ENCODE measurements at regions not wholly inside any gene's neighbourhood (a gene's known extent, or its start where the extent isn't known, plus 50 kb on each side); places are given as distances from the start of the nearest gene placed in this dataset.

- Histone ChIP-seq H3K9me3 (ENCODE audit: low read depth, low read length) (no peaks in the 10 kb centered on the region), H3K4me2 (ENCODE audit: insufficient read depth, low read length) (no peak overlapping the region), H3K36me3 (ENCODE audit: insufficient read depth, low read length) (no peaks in the 10 kb centered on the region), H3K4me3 (ENCODE audit: insufficient read depth, low read length) (no peak overlapping the region), H2AFZ (ENCODE audit: low read length) (no peak overlapping the region), H3K27ac (ENCODE audit: low read depth, low read length) (no peak overlapping the region), H3K79me2 (ENCODE audit: insufficient read depth, low read length) (no peaks in the 10 kb centered on the region), H3K4me1 (ENCODE audit: insufficient read depth, low read length) (no peaks in the 10 kb centered on the region), H3K27me3 (ENCODE audit: insufficient read depth, low read length) (no peaks in the 10 kb centered on the region), H4K20me1 (ENCODE audit: insufficient read depth, low read length) (no peaks in the 10 kb centered on the region)
- no peak for TF ChIP-seq CTCF (IDR thresholded peaks at IDR 0.05; ENCODE audit: extremely low read depth, low read depth, low read length)
- no peak for DNase-seq (ENCODE audit: insufficient read length, low spot score, missing footprints)
Measured at GRCh38 chr7:67447297-67447696, 450.7 kb downstream of the TYW1 start.

- Histone ChIP-seq H3K79me2 (ENCODE audit: insufficient read depth, low read length) (no peaks in the 10 kb centered on the region), H3K27me3 (ENCODE audit: insufficient read depth, low read length) (no peaks in the 10 kb centered on the region), H3K4me1 (ENCODE audit: insufficient read depth, low read length) (no peaks in the 10 kb centered on the region), H4K20me1 (ENCODE audit: insufficient read depth, low read length) (no peaks in the 10 kb centered on the region), H3K9me3 (ENCODE audit: low read depth, low read length) (no peaks in the 10 kb centered on the region), H3K27ac (ENCODE audit: low read depth, low read length) (no peak overlapping the region), H3K4me2 (ENCODE audit: insufficient read depth, low read length) (no peak overlapping the region), H3K4me3 (ENCODE audit: insufficient read depth, low read length) (no peak overlapping the region), H3K36me3 (ENCODE audit: insufficient read depth, low read length) (no peaks in the 10 kb centered on the region), H2AFZ (ENCODE audit: low read length) (no peak overlapping the region)
- TF ChIP-seq CTCF (IDR thresholded peaks at IDR 0.05; ENCODE audit: extremely low read depth, low read depth, low read length) = no peak
- DNase-seq (ENCODE audit: insufficient read length, low spot score, missing footprints) = no peak
Measured at GRCh38 chr7:67448271-67448670, 451.6 kb downstream of the TYW1 start.

GRCh38 chr7:67450171-67450570, 453.5 kb downstream of the TYW1 start:
- Histone ChIP-seq H3K79me2 (ENCODE audit: insufficient read depth, low read length) (no peaks in the 10 kb centered on the region), H2AFZ (ENCODE audit: low read length) (no peak overlapping the region), H4K20me1 (ENCODE audit: insufficient read depth, low read length) (no peaks in the 10 kb centered on the region), H3K27ac (ENCODE audit: low read depth, low read length) (no peak overlapping the region), H3K36me3 (ENCODE audit: insufficient read depth, low read length) (no peaks in the 10 kb centered on the region), H3K27me3 (ENCODE audit: insufficient read depth, low read length) (no peaks in the 10 kb centered on the region), H3K9me3 (ENCODE audit: low read depth, low read length) (no peaks in the 10 kb centered on the region), H3K4me2 (ENCODE audit: insufficient read depth, low read length) (no peak overlapping the region), H3K4me3 (ENCODE audit: insufficient read depth, low read length) (no peak overlapping the region), H3K4me1 (ENCODE audit: insufficient read depth, low read length) (no peaks in the 10 kb centered on the region)
- DNase-seq (ENCODE audit: insufficient read length, low spot score, missing footprints) = no peak
- TF ChIP-seq CTCF (IDR thresholded peaks at IDR 0.05; ENCODE audit: extremely low read depth, low read depth, low read length) = no peak

GRCh38 chr7:67451306-67451705, 454.7 kb downstream of the TYW1 start:
- Histone ChIP-seq H3K36me3 (ENCODE audit: insufficient read depth, low read length) (no peaks in the 10 kb centered on the region), H3K4me2 (ENCODE audit: insufficient read depth, low read length) (no peak overlapping the region), H3K9me3 (ENCODE audit: low read depth, low read length) (no peaks in the 10 kb centered on the region), H3K27me3 (ENCODE audit: insufficient read depth, low read length) (no peaks in the 10 kb centered on the region), H3K4me1 (ENCODE audit: insufficient read depth, low read length) (no peaks in the 10 kb centered on the region), H4K20me1 (ENCODE audit: insufficient read depth, low read length) (no peaks in the 10 kb centered on the region), H3K79me2 (ENCODE audit: insufficient read depth, low read length) (no peaks in the 10 kb centered on the region), H3K27ac (ENCODE audit: low read depth, low read length) (no peak overlapping the region), H3K4me3 (ENCODE audit: insufficient read depth, low read length) (no peak overlapping the region), H2AFZ (ENCODE audit: low read length) (no peak overlapping the region)
- no peak for TF ChIP-seq CTCF (IDR thresholded peaks at IDR 0.05; ENCODE audit: extremely low read depth, low read depth, low read length)
- peak; percentile 72 for DNase-seq (ENCODE audit: insufficient read length, low spot score, missing footprints)

All from osteoblast (primary cell).